Neural cell (in vitro differentiated cells): ENCODE measurements at regions not wholly inside any gene's neighbourhood (a gene's known extent, or its start where the extent isn't known, plus 50 kb on each side); places are given as distances from the start of the nearest gene placed in this dataset.

Source experiments
- H2AFZ ChIP-seq: fragments of 200-600, 300-800 bp; sonication (generic), shearing (Covaris generic); 2 replicates; pipeline ENCODE4 v1.6.0; 2014; ENCODE audit warnings: low read depth, mild to moderate bottlenecking, antibody characterized with exemption, low read length, moderate library complexity
- H3F3A ChIP-seq: fragments of 200-600 bp; shearing (Covaris generic); 2 replicates; pipeline ENCODE4 v1.6.1; 2016; ENCODE audit warnings: mild to moderate bottlenecking, moderate library complexity, mixed read lengths, antibody characterized with exemption, low read length; ENCODE audit not compliant: insufficient read depth, poor library complexity, severe bottlenecking
- H3K27ac ChIP-seq: fragments of 200-600, 300-800 bp; sonication (generic), shearing (Covaris generic); 2 replicates; pipeline ENCODE4 v1.5.1; 2014; ENCODE audit warnings: mild to moderate bottlenecking, low read length, moderate library complexity
- H3K27me3 ChIP-seq: fragments of 300-800, 200-600 bp; sonication (generic), shearing (Covaris generic); 2 replicates; pipeline ENCODE4 v1.6.0; 2014; ENCODE audit warnings: mild to moderate bottlenecking, low read depth, low read length, moderate library complexity; ENCODE audit not compliant: insufficient read depth
- H3K36me3 ChIP-seq: fragments of 300-800, 200-600 bp; sonication (generic), shearing (Covaris generic); 2 replicates; pipeline ENCODE4 v1.5.1; 2014; ENCODE audit warnings: mild to moderate bottlenecking, antibody characterized with exemption, low read length, moderate library complexity; ENCODE audit not compliant: insufficient read depth
- H3K4me2 ChIP-seq: fragments of 300-800, 200-600 bp; sonication (generic), shearing (Covaris generic); 2 replicates; pipeline ENCODE4 v1.6.0; 2014; ENCODE audit warnings: mild to moderate bottlenecking, low read length
- H3K4me3 ChIP-seq: fragments of 300-800, 200-600 bp; sonication (generic), shearing (Covaris generic); 2 replicates; pipeline ENCODE4 v1.5.1; 2014; ENCODE audit warnings: mild to moderate bottlenecking, low read length, moderate library complexity
- H3K79me2 ChIP-seq: fragments of 200-600 bp; shearing (Covaris generic); replicated peaks from 2 replicates; pipeline ENCODE4 v1.6.0; 2014; ENCODE audit warnings: mild to moderate bottlenecking, low read length, moderate library complexity; ENCODE audit not compliant: insufficient read depth
- H3K9ac ChIP-seq: fragments of 300-800, 200-600 bp; sonication (generic), shearing (Covaris generic); 2 replicates; pipeline ENCODE4 v1.6.1; 2016; ENCODE audit warnings: mild to moderate bottlenecking, low read length, mixed read lengths
- H3K9me2 ChIP-seq: fragments of 200-600 bp; shearing (Covaris generic); 2 replicates; pipeline ENCODE4 v1.6.1; 2016; ENCODE audit warnings: mild to moderate bottlenecking, low read length, mixed read lengths; ENCODE audit not compliant: insufficient read depth
- H3K9me3 ChIP-seq: fragments of 200-600, 300-800 bp; sonication (generic), shearing (Covaris generic); 2 replicates; pipeline ENCODE4 v1.6.1; 2016; ENCODE audit warnings: mild to moderate bottlenecking, mixed run types, low read length, moderate library complexity, mixed read lengths
- H4K20me1 ChIP-seq: fragments of 200-600 bp; shearing (Covaris generic); 2 replicates; pipeline ENCODE4 v1.6.1; 2016; ENCODE audit warnings: mild to moderate bottlenecking, mixed run types; ENCODE audit not compliant: insufficient read depth
- EP300 ChIP-seq: fragments of 450-650 bp; conservative IDR thresholded peaks from 2 replicates; pipeline ENCODE4 v1.6.1; 2014; ENCODE audit warnings: antibody characterized with exemption, mild to moderate bottlenecking, moderate library complexity; ENCODE audit not compliant: poor library complexity, severe bottlenecking
- EZH2 ChIP-seq: fragments of 200-600, 300-800 bp; shearing (Covaris generic), sonication (generic); IDR thresholded peaks from 2 replicates; pipeline ENCODE4 v1.6.1; 2014; ENCODE audit warnings: antibody characterized with exemption, low read length, borderline replicate concordance, mild to moderate bottlenecking; ENCODE audit not compliant: insufficient read depth, poor library complexity, severe bottlenecking
- MXI1 ChIP-seq: fragments of 450-650 bp; conservative IDR thresholded peaks from 2 replicates; pipeline ENCODE4 v1.6.1; 2014; ENCODE audit warnings: antibody characterized with exemption, mild to moderate bottlenecking; ENCODE audit not compliant: poor library complexity, severe bottlenecking
- POLR2AphosphoS5 ChIP-seq: IDR thresholded peaks from 2 replicates; pipeline ENCODE4 v1.6.1; 2012
- RAD21 ChIP-seq: fragments of 450-650 bp; conservative IDR thresholded peaks from 2 replicates; pipeline ENCODE4 v1.6.1; 2014; ENCODE audit warnings: antibody characterized with exemption, mild to moderate bottlenecking, moderate library complexity
- REST ChIP-seq: IDR thresholded peaks from 2 replicates; pipeline ENCODE4 v1.6.1; 2012; ENCODE audit warnings: borderline replicate concordance
- SMC3 ChIP-seq: fragments of 450-650 bp; conservative IDR thresholded peaks from 2 replicates; pipeline ENCODE4 v1.6.1; 2014; ENCODE audit warnings: antibody characterized with exemption, mild to moderate bottlenecking, moderate library complexity; ENCODE audit not compliant: poor library complexity
- TAF1 ChIP-seq: IDR thresholded peaks from 2 replicates; pipeline ENCODE4 v1.6.1; 2012; ENCODE audit warnings: low read depth
- TF ChIP-seq, protein P1 (sequence below): fragments of 450-650 bp; IDR thresholded peaks from 2 replicates; pipeline ENCODE4 v1.5.1; 2014; ENCODE audit warnings: antibody characterized with exemption, mild to moderate bottlenecking, moderate library complexity; ENCODE audit not compliant: poor library complexity, severe bottlenecking

- Histone ChIP-seq H3K9me2 (no peaks in the 10 kb centered on the region), H3K4me3 (no peak overlapping the region), H3K27me3 (no peaks in the 10 kb centered on the region), H3F3A (no peaks in the 10 kb centered on the region), H3K27ac (no peak overlapping the region), H3K4me2 (no peak overlapping the region), H4K20me1 (no peaks in the 10 kb centered on the region), H2AFZ (no peak overlapping the region), H3K9ac (no peak overlapping the region), H3K36me3 (no peaks in the 10 kb centered on the region), H3K9me3 (no peaks in the 10 kb centered on the region), H3K79me2 (no peaks in the 10 kb centered on the region)
- no peak for TF ChIP-seq RAD21
- no peak for TF ChIP-seq POLR2AphosphoS5
- no peak for TF ChIP-seq SMC3
- no peak for TF ChIP-seq TAF1
- TF ChIP-seq EP300 = no peak
- TF ChIP-seq EZH2 = no peak
These were observed 140.2 kb downstream of the MIS18A start for GRCh38 chr21:32138658-32139057.

DNA sequence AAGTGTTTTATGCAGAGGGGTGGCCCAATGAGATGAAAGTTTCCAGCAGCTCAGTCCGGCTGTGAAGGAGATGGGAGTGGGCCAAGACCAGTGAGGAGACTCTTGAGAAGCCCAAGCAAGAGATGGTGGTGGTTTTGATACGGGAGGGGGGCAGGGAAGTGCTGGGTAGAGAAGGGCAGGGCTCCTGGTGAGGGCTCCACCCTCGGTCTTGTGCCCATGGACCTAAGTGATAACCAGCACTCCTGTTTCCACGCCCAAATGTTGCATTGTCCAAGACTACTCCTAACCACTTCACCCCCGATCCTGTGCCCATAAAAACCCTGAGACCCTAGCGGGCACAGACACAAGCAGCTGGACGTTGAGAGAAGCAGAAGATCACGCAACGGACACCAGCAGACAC, 140.9 kb downstream of the MIS18A start:
- no peaks in the 10 kb centered on the region for H3K9me3 ChIP-seq
- no peaks in the 10 kb centered on the region for H3K36me3 ChIP-seq
- no peak for TF ChIP-seq SMC3
- H3K4me2 ChIP-seq = no peak overlapping the region
- no peaks in the 10 kb centered on the region for H3F3A ChIP-seq
- no peaks in the 10 kb centered on the region for H3K9me2 ChIP-seq
- no peaks in the 10 kb centered on the region for H4K20me1 ChIP-seq
- no peak overlapping the region for H3K27ac ChIP-seq
- no peak overlapping the region for H2AFZ ChIP-seq
- no peak overlapping the region for H3K9ac ChIP-seq
- H3K4me3 ChIP-seq = no peak overlapping the region
- H3K79me2 ChIP-seq = no peaks in the 10 kb centered on the region
- no peaks in the 10 kb centered on the region for H3K27me3 ChIP-seq

DNA sequence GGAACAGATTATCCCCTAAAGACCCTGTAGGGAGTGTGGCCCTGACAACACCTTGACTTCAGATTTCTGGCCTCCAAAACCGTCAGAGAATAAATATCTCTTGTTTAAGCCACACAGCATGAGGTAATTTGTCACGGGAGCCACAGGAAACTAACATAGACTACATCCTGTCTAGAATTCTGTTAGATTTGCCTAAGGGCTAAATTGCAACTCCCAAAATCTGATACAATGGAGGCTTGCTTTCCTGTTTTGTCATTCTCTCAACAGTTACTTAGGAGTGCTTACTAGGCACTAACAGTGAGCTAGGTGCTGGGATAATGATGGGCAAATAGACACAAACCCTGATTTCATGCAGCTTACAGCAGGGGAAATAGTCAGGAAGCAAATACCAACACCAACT, 141.6 kb downstream of the MIS18A start:
- H3K9ac ChIP-seq = no peak overlapping the region
- TF ChIP-seq REST (no peak), EP300 (no peak), MXI1 (no peak), RAD21 (no peak), SMC3 (no peak), TAF1 (no peak), POLR2AphosphoS5 (no peak), EZH2 (no peak)
- TF ChIP-seq, protein P1, sequence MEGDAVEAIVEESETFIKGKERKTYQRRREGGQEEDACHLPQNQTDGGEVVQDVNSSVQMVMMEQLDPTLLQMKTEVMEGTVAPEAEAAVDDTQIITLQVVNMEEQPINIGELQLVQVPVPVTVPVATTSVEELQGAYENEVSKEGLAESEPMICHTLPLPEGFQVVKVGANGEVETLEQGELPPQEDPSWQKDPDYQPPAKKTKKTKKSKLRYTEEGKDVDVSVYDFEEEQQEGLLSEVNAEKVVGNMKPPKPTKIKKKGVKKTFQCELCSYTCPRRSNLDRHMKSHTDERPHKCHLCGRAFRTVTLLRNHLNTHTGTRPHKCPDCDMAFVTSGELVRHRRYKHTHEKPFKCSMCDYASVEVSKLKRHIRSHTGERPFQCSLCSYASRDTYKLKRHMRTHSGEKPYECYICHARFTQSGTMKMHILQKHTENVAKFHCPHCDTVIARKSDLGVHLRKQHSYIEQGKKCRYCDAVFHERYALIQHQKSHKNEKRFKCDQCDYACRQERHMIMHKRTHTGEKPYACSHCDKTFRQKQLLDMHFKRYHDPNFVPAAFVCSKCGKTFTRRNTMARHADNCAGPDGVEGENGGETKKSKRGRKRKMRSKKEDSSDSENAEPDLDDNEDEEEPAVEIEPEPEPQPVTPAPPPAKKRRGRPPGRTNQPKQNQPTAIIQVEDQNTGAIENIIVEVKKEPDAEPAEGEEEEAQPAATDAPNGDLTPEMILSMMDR = no peak

More for the DNA sequence above, 141.6 kb downstream of the MIS18A start:
- H3K4me2 ChIP-seq = no peak overlapping the region
- no peak overlapping the region for H2AFZ ChIP-seq
- no peaks in the 10 kb centered on the region for H3K79me2 ChIP-seq
- H3K27me3 ChIP-seq = no peaks in the 10 kb centered on the region
- H3K27ac ChIP-seq = no peak overlapping the region
- no peaks in the 10 kb centered on the region for H3K9me3 ChIP-seq
- H3F3A ChIP-seq = no peaks in the 10 kb centered on the region
- no peak overlapping the region for H3K4me3 ChIP-seq
- H4K20me1 ChIP-seq = no peaks in the 10 kb centered on the region
- H3K36me3 ChIP-seq = no peaks in the 10 kb centered on the region
- no peaks in the 10 kb centered on the region for H3K9me2 ChIP-seq
